Nephron progenitor cell (in vitro differentiated cells): ENCODE measurements at regions not wholly inside any gene's neighbourhood (a gene's known extent, or its start where the extent isn't known, plus 50 kb on each side); places are given as distances from the start of the nearest gene placed in this dataset.

Experiments
- DNase-seq: peaks from one replicate; pipeline ENCODE4 v3.0.0; 2021
- H3K27ac Mint-ChIP-seq: 2 replicates; pipeline ENCODE4 v1.8.0; 2021; ENCODE audit warnings: mild to moderate bottlenecking, moderate library complexity, mixed read lengths
- H3K27me3 Mint-ChIP-seq: 2 replicates; pipeline ENCODE4 v1.8.0; 2021; ENCODE audit warnings: mild to moderate bottlenecking, low read depth, mixed read lengths; ENCODE audit not compliant: poor library complexity
- H3K36me3 Mint-ChIP-seq: 2 replicates; pipeline ENCODE4 v1.8.0; 2021; ENCODE audit warnings: low read depth, mixed read lengths
- H3K4me1 Mint-ChIP-seq: 2 replicates; pipeline ENCODE4 v1.8.0; 2021; ENCODE audit warnings: mixed read lengths
- H3K4me3 Mint-ChIP-seq: 2 replicates; pipeline ENCODE4 v1.8.0; 2021; ENCODE audit warnings: mild to moderate bottlenecking, moderate library complexity, mixed read lengths
- H3K9me3 Mint-ChIP-seq: 2 replicates; pipeline ENCODE4 v1.8.0; 2021; ENCODE audit warnings: mild to moderate bottlenecking, moderate library complexity, mixed read lengths
- CTCF ChIP-seq: fragments of 200-600 bp; sonication (generic); IDR thresholded peaks from 2 replicates; pipeline ENCODE4 v1.5.0; 2021; ENCODE audit warnings: antibody characterized with exemption

- H3K4me1 Mint-ChIP-seq = no peaks in the 10 kb centered on the region
- no peak overlapping the region for H3K4me3 Mint-ChIP-seq
- H3K9me3 Mint-ChIP-seq = peaks cover 25% of the 10 kb centered on the region
Measured at GRCh38 chr1:69167876-69168275, 399.8 kb upstream of the LRRC7 start.

DNA sequence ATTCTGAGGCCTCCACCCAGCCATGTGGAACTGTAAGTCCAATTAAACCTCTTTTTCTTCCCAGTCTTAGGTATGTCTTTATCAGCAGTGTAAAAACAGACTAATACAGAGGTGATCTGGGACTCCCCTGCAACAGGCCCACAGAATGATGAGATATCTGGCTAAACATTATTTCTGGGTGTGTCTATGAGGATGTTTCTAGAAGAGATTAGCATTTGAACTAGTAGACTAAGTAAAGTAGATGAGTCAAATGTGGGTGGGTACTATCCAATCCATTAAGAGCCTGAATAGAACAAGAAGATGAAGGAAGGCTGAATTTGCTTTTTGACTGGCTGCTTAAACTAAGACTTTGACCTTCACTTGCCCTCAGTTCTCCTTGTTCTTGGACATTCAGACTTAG is 396.5 kb upstream of the LRRC7 start:
- no peak for DNase-seq
- TF ChIP-seq CTCF = no peak
- Mint-ChIP-seq H3K4me3 (no peak overlapping the region), H3K27ac (no peak overlapping the region), H3K27me3 (no peaks in the 10 kb centered on the region), H3K36me3 (peaks cover 5% of the 10 kb centered on the region), H3K4me1 (no peaks in the 10 kb centered on the region), H3K9me3 (peaks cover 25% of the 10 kb centered on the region)

More at GRCh38 chr1:69167876-69168275, 399.8 kb upstream of the LRRC7 start:
- Mint-ChIP-seq H3K27ac (no peak overlapping the region), H3K27me3 (no peaks in the 10 kb centered on the region), H3K36me3 (peaks cover 5% of the 10 kb centered on the region)
- no peak for DNase-seq
- TF ChIP-seq CTCF = no peak

GRCh38 chr1:69172003-69173000 is 395.4 kb upstream of the LRRC7 start:
- Mint-ChIP-seq H3K9me3 (peaks cover 25% of the 10 kb centered on the region), H3K36me3 (peaks cover 5% of the 10 kb centered on the region), H3K27ac (no peak overlapping the region), H3K4me1 (no peaks in the 10 kb centered on the region), H3K27me3 (no peaks in the 10 kb centered on the region), H3K4me3 (no peak overlapping the region)
- DNase-seq = no peak
- no peak for TF ChIP-seq CTCF

GRCh38 chr1:69175053-69175452 is 392.7 kb upstream of the LRRC7 start:
- H3K4me1 Mint-ChIP-seq = no peaks in the 10 kb centered on the region
- no peaks in the 10 kb centered on the region for H3K36me3 Mint-ChIP-seq
- H3K4me3 Mint-ChIP-seq = no peak overlapping the region
- no peak overlapping the region for H3K27ac Mint-ChIP-seq
- no peak for DNase-seq
- H3K9me3 Mint-ChIP-seq = peaks cover 9% of the 10 kb centered on the region
- no peak for TF ChIP-seq CTCF
- H3K27me3 Mint-ChIP-seq = no peaks in the 10 kb centered on the region

DNA sequence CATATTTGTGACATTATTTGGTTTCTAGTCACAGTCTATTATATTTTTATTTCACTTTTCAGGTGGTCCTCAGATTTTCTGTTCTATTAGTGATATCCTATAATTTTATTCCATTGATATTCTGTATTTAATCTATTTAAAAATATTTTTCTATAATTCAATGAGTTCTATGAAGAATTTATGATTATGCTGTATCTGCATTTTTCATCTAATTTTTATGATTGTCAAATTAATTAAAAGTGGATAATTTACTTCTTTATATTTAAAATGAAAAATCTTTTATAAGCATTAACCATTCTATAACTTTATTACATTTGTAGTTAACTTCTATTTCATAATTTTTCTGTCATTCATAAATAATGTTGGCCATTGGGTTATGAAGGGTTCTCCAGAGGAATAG is 387.4 kb upstream of the LRRC7 start:
- Mint-ChIP-seq H3K9me3 (no peaks in the 10 kb centered on the region), H3K4me3 (no peak overlapping the region), H3K36me3 (no peaks in the 10 kb centered on the region), H3K27me3 (no peaks in the 10 kb centered on the region), H3K27ac (no peak overlapping the region), H3K4me1 (no peaks in the 10 kb centered on the region)
- DNase-seq = no peak
- TF ChIP-seq CTCF = no peak

DNA sequence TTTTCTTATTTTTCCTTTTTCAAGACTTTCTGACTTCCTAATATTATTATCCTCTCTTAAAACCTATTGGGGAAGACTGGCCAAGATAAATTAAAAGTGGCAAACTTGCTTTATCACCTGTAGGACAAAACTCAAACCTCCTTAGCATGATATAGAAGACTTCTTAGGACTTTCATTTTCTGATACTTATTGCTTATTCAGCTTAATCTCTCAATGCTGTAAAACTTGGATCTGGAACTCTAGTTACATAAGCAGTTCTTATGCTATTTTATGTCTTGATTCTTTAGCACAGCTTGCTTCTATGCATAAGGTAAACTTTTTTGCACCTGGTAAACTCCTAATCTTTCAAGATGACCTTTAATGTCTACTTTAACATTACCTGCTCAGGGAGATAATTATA is 382.3 kb upstream of the LRRC7 start:
- H3K36me3 Mint-ChIP-seq = no peaks in the 10 kb centered on the region
- H3K27ac Mint-ChIP-seq = no peak overlapping the region
- DNase-seq = no peak
- H3K9me3 Mint-ChIP-seq = no peaks in the 10 kb centered on the region
- H3K27me3 Mint-ChIP-seq = peaks cover 4% of the 10 kb centered on the region
- no peaks in the 10 kb centered on the region for H3K4me1 Mint-ChIP-seq
- H3K4me3 Mint-ChIP-seq = no peak overlapping the region
- TF ChIP-seq CTCF = no peak
